ENCODE measurements at regions not wholly inside any gene's neighbourhood (a gene's known extent, or its start where the extent isn't known, plus 50 kb on each side); places are given as distances from the start of the nearest gene placed in this dataset.

DNA sequence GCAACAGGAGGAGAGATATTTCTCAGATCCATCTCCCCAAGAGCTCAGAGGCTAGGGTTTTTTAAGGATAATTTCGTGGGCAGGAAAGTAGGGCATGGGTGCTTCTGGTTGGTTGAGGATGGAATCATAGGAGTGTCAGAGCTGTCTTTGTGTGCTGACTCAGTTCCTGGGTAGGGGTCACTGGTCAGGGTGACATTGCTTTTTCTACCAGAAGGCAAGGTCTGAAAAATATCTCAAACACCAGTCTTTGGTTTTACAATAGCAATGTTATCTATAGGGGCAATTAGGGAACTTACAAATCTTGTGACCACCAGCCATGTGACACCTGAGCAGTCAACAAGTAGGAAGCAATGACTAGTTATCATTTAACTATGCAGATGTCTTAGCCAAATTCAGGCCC lies 82.9 kb upstream of the DYNLRB2 start:
- Histone ChIP-seq H4K91ac (ENCODE audit: low read length) (no peak overlapping the region), H3K4me2 (ENCODE audit: low read length, poor library complexity, severe bottlenecking) (no peak overlapping the region), H3K4ac (ENCODE audit: low read depth in 1 of 2, low read length in 2 of 2) (no peak overlapping the region), H2BK120ac (ENCODE audit: low read depth, low read length) (no peak overlapping the region), H3K23ac (ENCODE audit: low read length in 2 of 2) (no peak overlapping the region), H3K36me3 (ENCODE audit: control insufficient read depth in 1 of 2, insufficient read depth in 2 of 2, low read depth in 1 of 2, low read length in 2 of 2) (no peaks in the 10 kb centered on the region), H3K4me3 (ENCODE audit: insufficient read depth in 1 of 2, low read depth in 1 of 2, low read length in 2 of 2) (no peak overlapping the region), H2BK15ac (ENCODE audit: low read depth, poor library complexity, severe bottlenecking) (no peak overlapping the region), H3K27me3 (ENCODE audit: control insufficient read depth in 1 of 2, insufficient read depth in 1 of 2, low read length in 2 of 2) (no peaks in the 10 kb centered on the region), H2AK5ac (ENCODE audit: low read length, severe bottlenecking) (no peak overlapping the region), H3K4me1 (ENCODE audit: control insufficient read depth, insufficient read depth, low read depth, low read length) (no peaks in the 10 kb centered on the region), H3K9ac (ENCODE audit: low read length) (no peak overlapping the region), H2BK12ac (ENCODE audit: low read length in 2 of 2) (no peak overlapping the region), H3K27ac (ENCODE audit: low read length, poor library complexity, severe bottlenecking) (no peak overlapping the region), H2AFZ (ENCODE audit: low read depth, low read length) (no peak overlapping the region), H3K9me3 (ENCODE audit: control insufficient read depth, low read length) (no peaks in the 10 kb centered on the region), H3K18ac (ENCODE audit: low read depth in 1 of 2, low read length in 2 of 2) (no peak overlapping the region), H3K79me1 (replicated peaks; ENCODE audit: low read length, poor library complexity, severe bottlenecking) (no peaks in the 10 kb centered on the region), H3K14ac (ENCODE audit: low read length in 2 of 2) (no peak overlapping the region), H4K8ac (ENCODE audit: low read length) (no peak overlapping the region), H2BK5ac (ENCODE audit: low read depth, low read length, poor library complexity, severe bottlenecking) (no peak overlapping the region)
- DNase-seq = no peak
- 12% methylated on average over 1 of the region's 1 CpG for WGBS

DNA sequence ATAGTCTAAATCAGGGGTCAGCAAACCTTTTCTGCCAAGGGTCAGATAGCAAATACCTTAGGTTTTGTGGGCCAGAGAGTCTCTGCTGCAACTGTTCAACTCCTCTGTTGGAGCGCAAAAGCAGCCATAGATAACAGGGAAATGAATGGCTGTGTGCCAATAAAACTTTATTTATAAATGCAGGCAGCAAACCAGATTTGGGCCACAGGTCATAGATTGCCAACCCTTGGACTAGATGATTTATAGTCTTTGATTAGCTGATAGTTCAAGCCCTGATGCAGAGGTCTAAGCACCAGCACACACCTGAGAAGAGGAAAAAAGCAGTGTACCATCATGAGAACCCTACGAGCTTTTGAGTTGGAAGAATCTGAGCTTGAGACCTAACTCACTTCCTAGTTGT lies 86.0 kb upstream of the DYNLRB2 start:
- Histone ChIP-seq H3K4me3 (ENCODE audit: insufficient read depth in 1 of 2, low read depth in 1 of 2, low read length in 2 of 2) (no peak overlapping the region), H4K91ac (ENCODE audit: low read length) (no peak overlapping the region), H2BK12ac (ENCODE audit: low read length in 2 of 2) (no peak overlapping the region), H3K18ac (ENCODE audit: low read depth in 1 of 2, low read length in 2 of 2) (no peak overlapping the region), H3K4me2 (ENCODE audit: low read length, poor library complexity, severe bottlenecking) (no peak overlapping the region), H3K36me3 (ENCODE audit: control insufficient read depth in 1 of 2, insufficient read depth in 2 of 2, low read depth in 1 of 2, low read length in 2 of 2) (no peaks in the 10 kb centered on the region), H2BK15ac (ENCODE audit: low read depth, poor library complexity, severe bottlenecking) (no peak overlapping the region), H3K27ac (ENCODE audit: low read length, poor library complexity, severe bottlenecking) (no peak overlapping the region), H3K9ac (ENCODE audit: low read length) (no peak overlapping the region), H3K27me3 (ENCODE audit: control insufficient read depth in 1 of 2, insufficient read depth in 1 of 2, low read length in 2 of 2) (peaks cover 0 to 10% of the 10 kb centered on the region in 2 experiments), H3K14ac (ENCODE audit: low read length in 2 of 2) (no peak overlapping the region), H3K4me1 (ENCODE audit: control insufficient read depth, insufficient read depth, low read depth, low read length) (no peaks in the 10 kb centered on the region), H3K79me1 (replicated peaks; ENCODE audit: low read length, poor library complexity, severe bottlenecking) (no peaks in the 10 kb centered on the region), H2AK5ac (ENCODE audit: low read length, severe bottlenecking) (no peak overlapping the region), H3K4ac (ENCODE audit: low read depth in 1 of 2, low read length in 2 of 2) (no peak overlapping the region), H3K23ac (ENCODE audit: low read length in 2 of 2) (no peak overlapping the region), H4K8ac (ENCODE audit: low read length) (no peak overlapping the region), H2BK5ac (ENCODE audit: low read depth, low read length, poor library complexity, severe bottlenecking) (no peak overlapping the region), H2AFZ (ENCODE audit: low read depth, low read length) (no peak overlapping the region), H3K9me3 (ENCODE audit: control insufficient read depth, low read length) (no peaks in the 10 kb centered on the region), H2BK120ac (ENCODE audit: low read depth, low read length) (no peak overlapping the region)
- WGBS = 43% methylated on average over 2 of the region's 2 CpGs
- DNase-seq = no peak

DNA sequence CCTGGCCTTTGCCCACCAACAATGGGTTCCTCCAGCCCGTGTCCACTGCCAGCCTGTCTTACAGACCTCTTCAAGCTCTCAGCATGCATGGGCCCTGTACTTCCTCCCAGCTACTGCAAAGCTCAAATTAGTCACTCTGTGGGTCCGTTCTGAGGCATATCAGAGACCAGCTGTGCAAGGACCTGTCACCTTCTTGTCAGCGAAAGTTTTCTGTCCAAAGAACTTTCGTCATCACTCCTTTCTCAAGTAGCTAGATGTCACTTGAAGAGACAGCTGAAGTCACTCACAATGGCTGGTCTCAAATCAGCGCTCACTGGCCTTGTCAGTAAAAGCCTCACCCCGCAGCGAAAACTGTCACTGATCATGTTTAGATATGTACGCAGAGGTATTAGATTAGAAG lies 91.4 kb upstream of the DYNLRB2 start:
- Histone ChIP-seq H2BK12ac (ENCODE audit: low read length in 2 of 2) (no peak overlapping the region), H2BK15ac (ENCODE audit: low read depth, poor library complexity, severe bottlenecking) (no peak overlapping the region), H3K27ac (ENCODE audit: low read length, poor library complexity, severe bottlenecking) (no peak overlapping the region), H3K27me3 (ENCODE audit: control insufficient read depth in 1 of 2, insufficient read depth in 1 of 2, low read length in 2 of 2) (peaks cover 0 to 13% of the 10 kb centered on the region in 2 experiments), H3K4me2 (ENCODE audit: low read length, poor library complexity, severe bottlenecking) (no peak overlapping the region), H3K9me3 (ENCODE audit: control insufficient read depth, low read length) (no peaks in the 10 kb centered on the region), H3K4me1 (ENCODE audit: control insufficient read depth, insufficient read depth, low read depth, low read length) (no peaks in the 10 kb centered on the region), H3K4me3 (ENCODE audit: insufficient read depth in 1 of 2, low read depth in 1 of 2, low read length in 2 of 2) (no peak overlapping the region), H3K79me1 (replicated peaks; ENCODE audit: low read length, poor library complexity, severe bottlenecking) (no peaks in the 10 kb centered on the region), H2AK5ac (ENCODE audit: low read length, severe bottlenecking) (no peak overlapping the region), H3K14ac (ENCODE audit: low read length in 2 of 2) (no peak overlapping the region), H3K36me3 (ENCODE audit: control insufficient read depth in 1 of 2, insufficient read depth in 2 of 2, low read depth in 1 of 2, low read length in 2 of 2) (no peaks in the 10 kb centered on the region), H3K9ac (ENCODE audit: low read length) (no peak overlapping the region), H3K4ac (ENCODE audit: low read depth in 1 of 2, low read length in 2 of 2) (no peak overlapping the region), H2AFZ (ENCODE audit: low read depth, low read length) (no peak overlapping the region), H4K91ac (ENCODE audit: low read length) (no peak overlapping the region), H2BK120ac (ENCODE audit: low read depth, low read length) (no peak overlapping the region), H4K8ac (ENCODE audit: low read length) (no peak overlapping the region), H2BK5ac (ENCODE audit: low read depth, low read length, poor library complexity, severe bottlenecking) (no peak overlapping the region), H3K18ac (ENCODE audit: low read depth in 1 of 2, low read length in 2 of 2) (no peak overlapping the region), H3K23ac (ENCODE audit: low read length in 2 of 2) (no peak overlapping the region)
- DNase-seq = no peak
- WGBS = 76% methylated on average over 8 of the region's 8 CpGs

DNA sequence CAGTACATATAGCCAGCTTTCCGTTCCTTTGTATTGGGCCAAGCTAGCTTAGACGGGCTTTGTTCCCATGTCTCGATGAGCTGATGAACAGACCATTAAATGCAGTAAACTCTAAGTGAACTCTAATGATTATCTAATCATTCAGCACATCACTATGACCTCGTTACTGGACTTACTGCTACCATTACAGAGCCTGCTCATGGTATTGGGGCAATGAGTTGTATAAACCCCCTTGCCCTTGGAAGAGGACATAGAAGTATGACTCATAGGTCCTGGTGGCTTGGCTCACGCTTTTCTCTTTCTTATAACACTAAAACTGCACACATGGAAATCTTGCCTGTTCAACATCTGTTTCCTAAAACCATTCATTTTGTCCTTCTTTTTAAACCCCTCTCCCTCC lies 93.6 kb upstream of the DYNLRB2 start:
- Histone ChIP-seq H2BK120ac (ENCODE audit: low read depth, low read length) (no peak overlapping the region), H3K14ac (ENCODE audit: low read length in 2 of 2) (no peak overlapping the region), H2AK5ac (ENCODE audit: low read length, severe bottlenecking) (no peak overlapping the region), H3K27ac (ENCODE audit: low read length, poor library complexity, severe bottlenecking) (no peak overlapping the region), H2BK12ac (ENCODE audit: low read length in 2 of 2) (no peak overlapping the region), H3K4ac (ENCODE audit: low read depth in 1 of 2, low read length in 2 of 2) (no peak overlapping the region), H2BK5ac (ENCODE audit: low read depth, low read length, poor library complexity, severe bottlenecking) (no peak overlapping the region), H4K91ac (ENCODE audit: low read length) (no peak overlapping the region), H3K79me1 (replicated peaks; ENCODE audit: low read length, poor library complexity, severe bottlenecking) (no peaks in the 10 kb centered on the region), H2BK15ac (ENCODE audit: low read depth, poor library complexity, severe bottlenecking) (no peak overlapping the region), H3K23ac (ENCODE audit: low read length in 2 of 2) (no peak overlapping the region), H3K36me3 (ENCODE audit: control insufficient read depth in 1 of 2, insufficient read depth in 2 of 2, low read depth in 1 of 2, low read length in 2 of 2) (no peaks in the 10 kb centered on the region), H3K9me3 (ENCODE audit: control insufficient read depth, low read length) (no peaks in the 10 kb centered on the region), H3K4me2 (ENCODE audit: low read length, poor library complexity, severe bottlenecking) (no peak overlapping the region), H3K9ac (ENCODE audit: low read length) (no peak overlapping the region), H3K18ac (ENCODE audit: low read depth in 1 of 2, low read length in 2 of 2) (no peak overlapping the region), H4K8ac (ENCODE audit: low read length) (no peak overlapping the region), H3K4me1 (ENCODE audit: control insufficient read depth, insufficient read depth, low read depth, low read length) (no peaks in the 10 kb centered on the region), H2AFZ (ENCODE audit: low read depth, low read length) (no peak overlapping the region), H3K4me3 (ENCODE audit: insufficient read depth in 1 of 2, low read depth in 1 of 2, low read length in 2 of 2) (no peak overlapping the region), H3K27me3 (ENCODE audit: control insufficient read depth in 1 of 2, insufficient read depth in 1 of 2, low read length in 2 of 2) (peaks cover 0 to 13% of the 10 kb centered on the region in 2 experiments)
- 77% methylated on average over 5 of the region's 5 CpGs for WGBS
- no peak for DNase-seq
